BE2C (cell line): ENCODE measurements at regions not wholly inside any gene's neighbourhood (a gene's known extent, or its start where the extent isn't known, plus 50 kb on each side); places are given as distances from the start of the nearest gene placed in this dataset.
A peak's percentile ranks its signal among the peaks of the same experiment; 100 is the strongest.

ENCODE experiments used
- DNase-seq: peaks from one replicate; pipeline ENCODE4 v3.0.0-alpha.2; 2020
- H3K27me3 ChIP-seq: fragments of 250-450 bp; sonication (Bioruptor Pico); 2 replicates; pipeline ENCODE4 v1.5.1; 2020; ENCODE audit warnings: mild to moderate bottlenecking
- H3K36me3 ChIP-seq: fragments of 250-450 bp; sonication (Bioruptor Pico); 2 replicates; pipeline ENCODE4 v1.5.1; 2020; ENCODE audit warnings: mild to moderate bottlenecking
- H3K4me1 ChIP-seq: fragments of 250-450 bp; sonication (Bioruptor Pico); 2 replicates; pipeline ENCODE4 v1.5.1; 2020
- H3K4me3 ChIP-seq: 2 replicates; pipeline ENCODE4 v1.5.1; 2011; ENCODE audit warnings: low read depth, low read length
- H3K9me3 ChIP-seq: fragments of 250-450 bp; sonication (Bioruptor Pico); 2 replicates; pipeline ENCODE4 v1.5.1; 2020
- CTCF ChIP-seq: IDR thresholded peaks from 2 replicates; pipeline ENCODE4 v1.5.1; 2012; ENCODE audit warnings: mild to moderate bottlenecking, low read depth, low read length

GRCh38 chr18:1392865-1393734 lies 488.4 kb downstream of the ADCYAP1 start:
- DNase-seq = no peak
- H3K27me3 ChIP-seq = no peaks in the 10 kb centered on the region
- no peak for TF ChIP-seq CTCF

DNA sequence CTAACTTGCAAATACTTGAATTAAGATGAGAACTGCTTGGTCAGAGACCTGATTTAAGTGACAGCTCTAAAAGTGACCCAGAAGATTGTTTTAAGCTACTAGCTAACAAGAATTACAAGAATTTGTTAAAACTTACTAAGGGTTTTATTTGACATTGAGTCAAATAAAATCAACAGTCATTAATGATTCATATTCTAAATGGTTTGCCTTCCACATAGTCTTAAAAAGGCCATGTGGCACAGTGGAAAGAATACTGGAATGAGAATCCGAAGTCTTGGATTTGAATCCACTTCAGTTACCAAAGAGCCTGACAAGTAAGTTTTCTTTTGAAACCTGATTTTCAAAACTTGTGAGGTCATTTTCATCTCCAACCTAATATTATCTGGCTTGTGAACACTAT lies 489.3 kb downstream of the ADCYAP1 start:
- Histone ChIP-seq H3K4me3 (no peak overlapping the region), H3K36me3 (no peaks in the 10 kb centered on the region), H3K27me3 (no peaks in the 10 kb centered on the region), H3K9me3 (no peaks in the 10 kb centered on the region), H3K4me1 (no peaks in the 10 kb centered on the region)
- no peak for TF ChIP-seq CTCF
- DNase-seq = no peak

More at GRCh38 chr18:1392865-1393734, 488.4 kb downstream of the ADCYAP1 start:
- Histone ChIP-seq H3K36me3 (no peaks in the 10 kb centered on the region), H3K9me3 (no peaks in the 10 kb centered on the region), H3K4me3 (no peak overlapping the region), H3K4me1 (no peaks in the 10 kb centered on the region)

- Histone ChIP-seq H3K27me3 (no peaks in the 10 kb centered on the region), H3K9me3 (no peaks in the 10 kb centered on the region), H3K36me3 (no peaks in the 10 kb centered on the region), H3K4me3 (no peak overlapping the region), H3K4me1 (no peaks in the 10 kb centered on the region)
- no peak for TF ChIP-seq CTCF
- DNase-seq = no peak
Observed at GRCh38 chr18:1394426-1394825, 489.8 kb downstream of the ADCYAP1 start.

- Histone ChIP-seq H3K4me1 (no peaks in the 10 kb centered on the region), H3K9me3 (no peaks in the 10 kb centered on the region), H3K27me3 (no peaks in the 10 kb centered on the region), H3K36me3 (no peaks in the 10 kb centered on the region), H3K4me3 (no peak overlapping the region)
- no peak for TF ChIP-seq CTCF
- no peak for DNase-seq
Observed at GRCh38 chr18:1394966-1395365, 490.3 kb downstream of the ADCYAP1 start.

- no peaks in the 10 kb centered on the region for H3K36me3 ChIP-seq
- peak; percentile 12 for DNase-seq
- no peak overlapping the region for H3K4me3 ChIP-seq
- no peak for TF ChIP-seq CTCF
- H3K27me3 ChIP-seq = no peaks in the 10 kb centered on the region
- H3K9me3 ChIP-seq = no peaks in the 10 kb centered on the region
- peaks cover 7% of the 10 kb centered on the region for H3K4me1 ChIP-seq
Observed at GRCh38 chr18:1408376-1408775, 503.7 kb downstream of the ADCYAP1 start.

GRCh38 chr18:1412655-1413322 lies 508.1 kb downstream of the ADCYAP1 start:
- Histone ChIP-seq H3K27me3 (no peaks in the 10 kb centered on the region), H3K4me3 (no peak overlapping the region), H3K36me3 (no peaks in the 10 kb centered on the region), H3K4me1 (peaks cover 7% of the 10 kb centered on the region), H3K9me3 (no peaks in the 10 kb centered on the region)
- no peak for TF ChIP-seq CTCF
- no peak for DNase-seq
